Common myeloid progenitor, CD34-positive (primary cell): ENCODE measurements at regions not wholly inside any gene's neighbourhood (a gene's known extent, or its start where the extent isn't known, plus 50 kb on each side); places are given as distances from the start of the nearest gene placed in this dataset.

ENCODE experiments used
- CTCF ChIA-PET: fragments of 350-600 bp; sonication (Branson Sonifier 250); formaldehyde crosslinking; loops from one replicate; lab custom pipeline; 2021; ENCODE audit warnings: antibody characterized with exemption; lab: Charles Lee
- POLR2A ChIA-PET: fragments of 350-600 bp; sonication (Branson Sonifier 250); formaldehyde crosslinking; loops from one replicate; lab custom pipeline; 2021; ENCODE audit warnings: antibody characterized with exemption; lab: Charles Lee
- DNase-seq, 3 donors: peaks; one replicate each; pipeline versions ENCODE4 v3.0.0 to v3.0.0-alpha.2; 2013
- H3K27ac ChIP-seq, 2 experiments: 1 replicate in 1 of 2; 2 replicates in 1 of 2; pipeline ENCODE4 v1.7.0; 2013; ENCODE audit warnings: inconsistent platforms in 2 of 2, low read length in 2 of 2, mild to moderate bottlenecking in 2 of 2, low read depth in 1 of 2, moderate library complexity in 1 of 2; ENCODE audit not compliant: severe bottlenecking in 2 of 2, insufficient read depth in 1 of 2, poor library complexity in 1 of 2
- H3K27me3 ChIP-seq, 5 experiments: replicated peaks in 2 of 5; 1 replicate in 3 of 5; 2 replicates in 2 of 5; pipeline versions ENCODE4 v1.6.1 to v1.7.0; 2013; ENCODE audit warnings: low read length in 4 of 5, mild to moderate bottlenecking in 2 of 5, moderate library complexity in 2 of 5, inconsistent platforms in 1 of 5; ENCODE audit not compliant: insufficient read depth in 5 of 5, control insufficient read depth in 4 of 5
- H3K36me3 ChIP-seq, 4 experiments: 1 replicate in 2 of 4; 2 replicates in 2 of 4; pipeline versions ENCODE4 v1.6.1 to v1.7.0; 2013; ENCODE audit warnings: low read length in 3 of 4, control low read depth in 1 of 4, mild to moderate bottlenecking in 1 of 4; ENCODE audit not compliant: control insufficient read depth in 4 of 4, insufficient read depth in 4 of 4
- H3K4me1 ChIP-seq, 4 experiments: 1 replicate in 3 of 4; 2 replicates in 1 of 4; pipeline versions ENCODE4 v1.6.1 to v1.7.1; 2013; ENCODE audit warnings: low read length in 3 of 4, mild to moderate bottlenecking in 3 of 4, control low read depth in 1 of 4, inconsistent platforms in 1 of 4, moderate library complexity in 1 of 4; ENCODE audit not compliant: control insufficient read depth in 4 of 4, insufficient read depth in 4 of 4; ENCODE audit errors: control extremely low read depth in 1 of 4
- H3K4me3 ChIP-seq, 7 experiments: 1 replicate in 4 of 7; 2 replicates in 3 of 7; pipeline versions ENCODE4 v1.5.1 to v1.7.0; 2013; ENCODE audit warnings: mild to moderate bottlenecking in 7 of 7, low read length in 6 of 7, moderate library complexity in 6 of 7, inconsistent platforms in 2 of 7, low read depth in 2 of 7, control low read depth in 1 of 7; ENCODE audit not compliant: insufficient read depth in 4 of 7, control insufficient read depth in 1 of 7; ENCODE audit errors: extremely low read depth in 1 of 7
- H3K9me3 ChIP-seq, 5 experiments: 1 replicate in 4 of 5; 2 replicates in 1 of 5; pipeline versions ENCODE4 v1.6.1 to v1.7.1; 2013; ENCODE audit warnings: low read length in 4 of 5, mild to moderate bottlenecking in 2 of 5, inconsistent platforms in 1 of 5, low read depth in 1 of 5, moderate library complexity in 1 of 5; ENCODE audit not compliant: control insufficient read depth in 4 of 5, insufficient read depth in 2 of 5; ENCODE audit errors: control extremely low read depth in 1 of 5
- WGBS: methylation state at CpG from one replicate; pipeline ENCODE4 v1.1.5; 2013; ENCODE audit not compliant: insufficient coverage; 5-methylcytosine and 5-hydroxymethylcytosine counted together

GRCh38 chr6:8546496-8546895 lies 111.2 kb upstream of the SLC35B3 start:
- Histone ChIP-seq H3K9me3 (no peaks in the 10 kb centered on the region), H3K4me1 (no peaks in the 10 kb centered on the region), H3K27me3 (peaks cover 0 to 2% (median 0%) of the 10 kb centered on the region in 5 experiments), H3K27ac (no peak overlapping the region), H3K36me3 (no peaks in the 10 kb centered on the region), H3K4me3 (no peak overlapping the region)
- POLR2A ChIA-PET: no interaction called here
- CTCF ChIA-PET: no interaction called here
- 83% methylated on average over 7 of the region's 7 CpGs for WGBS
- DNase-seq: no peak

- Histone ChIP-seq H3K36me3 (no peaks in the 10 kb centered on the region), H3K27me3 (peaks cover 0 to 2% (median 0%) of the 10 kb centered on the region in 5 experiments), H3K4me1 (no peaks in the 10 kb centered on the region), H3K4me3 (no peak overlapping the region), H3K9me3 (peaks cover 0 to 3% (median 2%) of the 10 kb centered on the region in 5 experiments), H3K27ac (no peak overlapping the region)
- 89% methylated on average over 1 of the region's 1 CpG for WGBS
- ChIA-PET POLR2A (no interaction called here), CTCF (interaction anchor here (1.4 kb wide), 1 partner anchor 13 kb away, joined by 3 read pairs; no protein-coding TSS in a partner anchor)
- DNase-seq: no peak
Observed at GRCh38 chr6:8545336-8545735, 110.0 kb upstream of the SLC35B3 start.

GRCh38 chr6:8543714-8544113 lies 108.4 kb upstream of the SLC35B3 start:
- no peak for DNase-seq
- Histone ChIP-seq H3K4me3 (no peak overlapping the region), H3K9me3 (peaks cover 0 to 5% (median 3%) of the 10 kb centered on the region in 5 experiments), H3K4me1 (no peaks in the 10 kb centered on the region), H3K27ac (no peak overlapping the region), H3K27me3 (peaks cover 0 to 2% (median 0%) of the 10 kb centered on the region in 5 experiments), H3K36me3 (no peaks in the 10 kb centered on the region)
- CTCF ChIA-PET: no interaction called here
- POLR2A ChIA-PET: no interaction called here
- WGBS: 100% methylated on average over 1 of the region's 4 CpGs

GRCh38 chr6:8539453-8539852 lies 104.1 kb upstream of the SLC35B3 start:
- H3K4me1 ChIP-seq: no peaks in the 10 kb centered on the region
- no peak overlapping the region for H3K4me3 ChIP-seq
- H3K9me3 ChIP-seq: peaks cover 0 to 5% (median 3%) of the 10 kb centered on the region in 5 experiments
- DNase-seq: peak in 2 of 3 donors; percentile 2 to 3
- no peaks in the 10 kb centered on the region for H3K36me3 ChIP-seq
- H3K27me3 ChIP-seq: no peaks in the 10 kb centered on the region
- no peak overlapping the region for H3K27ac ChIP-seq
- POLR2A ChIA-PET: no interaction called here
- CTCF ChIA-PET: no interaction called here

- CTCF ChIA-PET: no interaction called here
- H3K36me3 ChIP-seq: no peaks in the 10 kb centered on the region
- no peaks in the 10 kb centered on the region for H3K4me1 ChIP-seq
- WGBS: 60% methylated on average over 3 of the region's 3 CpGs
- no peak for DNase-seq
- H3K9me3 ChIP-seq: peaks cover 0 to 5% (median 3%) of the 10 kb centered on the region in 5 experiments
- H3K27me3 ChIP-seq: no peaks in the 10 kb centered on the region
- POLR2A ChIA-PET: no interaction called here
- H3K4me3 ChIP-seq: no peak overlapping the region
- H3K27ac ChIP-seq: no peak overlapping the region
Observed at GRCh38 chr6:8536122-8536521, 100.8 kb upstream of the SLC35B3 start.

- Histone ChIP-seq H3K4me3 (no peak overlapping the region), H3K27ac (no peak overlapping the region), H3K9me3 (peaks cover 0 to 4% (median 3%) of the 10 kb centered on the region in 5 experiments), H3K4me1 (no peaks in the 10 kb centered on the region), H3K36me3 (no peaks in the 10 kb centered on the region), H3K27me3 (no peaks in the 10 kb centered on the region)
- ChIA-PET CTCF (no interaction called here), POLR2A (no interaction called here)
- no peak for DNase-seq
- 88% methylated on average over 2 of the region's 3 CpGs for WGBS
Observed at GRCh38 chr6:8535519-8535918, 100.2 kb upstream of the SLC35B3 start.

- no peak overlapping the region for H3K4me3 ChIP-seq
- POLR2A ChIA-PET: no interaction called here
- CTCF ChIA-PET: no interaction called here
Observed at GRCh38 chr6:8530785-8531435, 95.6 kb upstream of the SLC35B3 start.

More at GRCh38 chr6:8530785-8531435, 95.6 kb upstream of the SLC35B3 start:
- H3K9me3 ChIP-seq: no peaks in the 10 kb centered on the region
- 98% methylated on average over 6 of the region's 12 CpGs for WGBS
- no peaks in the 10 kb centered on the region for H3K4me1 ChIP-seq
- no peaks in the 10 kb centered on the region for H3K36me3 ChIP-seq
- no peak overlapping the region for H3K27ac ChIP-seq
- H3K27me3 ChIP-seq: no peaks in the 10 kb centered on the region
- no peak for DNase-seq
